Endothelial cell of umbilical vein (primary cell): ENCODE measurements at regions not wholly inside any gene's neighbourhood (a gene's known extent, or its start where the extent isn't known, plus 50 kb on each side); places are given as distances from the start of the nearest gene placed in this dataset.

Experiments used
- BruUV-seq: library from RNA; stranded (reverse); fragments of 400-500 nt; replicated peaks from 2 replicates; lab custom pipeline; 2021; lab: Mats Ljungman, UMichigan
- CTCF ChIA-PET: fragments of 300-600, 350-600 bp; sonication (Branson Sonifier 250); formaldehyde crosslinking; loops from one replicate; lab custom pipeline; 2021; ENCODE audit warnings: antibody characterized with exemption, inconsistent platforms; lab: Charles Lee
- POLR2A ChIA-PET: fragments of 300-600, 350-600 bp; sonication (Branson Sonifier 250); formaldehyde crosslinking; loops from one replicate; lab custom pipeline; 2021; ENCODE audit warnings: antibody characterized with exemption, inconsistent platforms; lab: Charles Lee
- DNase-seq: peaks from one replicate; pipeline ENCODE4 v3.0.0-alpha.2; 2011; ENCODE audit warnings: low read depth, low spot score
- FAIRE-seq: peaks from 2 replicates; lab custom pipeline; 2011; peaks lifted over from hg19 to GRCh38; lab: Jason Lieb, UNC
- H2AFZ ChIP-seq: 2 replicates; pipeline ENCODE4 v1.6.0; 2012; ENCODE audit warnings: low read depth, low read length, control low read depth, inconsistent platforms
- H3K27ac ChIP-seq: 2 replicates; pipeline ENCODE4 v1.5.1; 2011; ENCODE audit warnings: low read depth, mild to moderate bottlenecking, control low read depth, low read length, moderate library complexity; ENCODE audit not compliant: insufficient read depth
- H3K27me3 ChIP-seq, 2 experiments: 2 replicates each; pipeline versions ENCODE4 v1.6.0 to v1.6.1; 2011; ENCODE audit warnings: low read length in 2 of 2, mixed read lengths in 1 of 2; ENCODE audit not compliant: control insufficient read depth in 2 of 2, insufficient read depth in 2 of 2
- H3K36me3 ChIP-seq, 2 experiments: 2 replicates in 1 of 2; 3 replicates in 1 of 2; pipeline ENCODE4 v1.5.1; 2011; ENCODE audit warnings: low read length in 2 of 2, mild to moderate bottlenecking in 1 of 2, moderate library complexity in 1 of 2; ENCODE audit not compliant: control insufficient read depth in 2 of 2, insufficient read depth in 2 of 2; ENCODE audit errors: extremely low read depth in 1 of 2
- H3K4me1 ChIP-seq: 3 replicates; pipeline ENCODE4 v1.5.1; 2011; ENCODE audit warnings: mild to moderate bottlenecking, low read length; ENCODE audit not compliant: control insufficient read depth, insufficient read depth; ENCODE audit errors: extremely low read depth
- H3K4me2 ChIP-seq: 2 replicates; pipeline ENCODE4 v1.6.1; 2011; ENCODE audit warnings: low read length, control low read depth, mixed read lengths; ENCODE audit not compliant: insufficient read depth
- H3K4me3 ChIP-seq, 3 experiments: fragments of 200-600 bp in 1 of 3; sonication (generic), shearing (Covaris generic) in 1 of 3; replicated peaks in 1 of 3; 2 replicates each; pipeline ENCODE4 v1.5.1; 2011 to 2016; ENCODE audit warnings: control low read depth in 3 of 3, low read length in 3 of 3, mild to moderate bottlenecking in 2 of 3, inconsistent platforms in 1 of 3, low read depth in 1 of 3, moderate library complexity in 1 of 3; ENCODE audit not compliant: insufficient read depth in 1 of 3
- H3K79me2 ChIP-seq: 2 replicates; pipeline ENCODE4 v1.6.0; 2012; ENCODE audit warnings: low read length, inconsistent platforms; ENCODE audit not compliant: control insufficient read depth, insufficient read depth
- H3K9ac ChIP-seq: replicated peaks from 2 replicates; pipeline ENCODE3; 2011; ENCODE audit warnings: low read length, control low read depth; ENCODE audit not compliant: insufficient read depth; ENCODE audit errors: extremely low read depth
- H3K9me1 ChIP-seq: replicated peaks from 3 replicates; pipeline ENCODE4 v1.6.0; 2011; ENCODE audit warnings: mild to moderate bottlenecking, low read length; ENCODE audit not compliant: control insufficient read depth, insufficient read depth; ENCODE audit errors: extremely low read depth
- H3K9me3 ChIP-seq: replicated peaks from 2 replicates; pipeline ENCODE4 v1.5.1; 2012; ENCODE audit warnings: low read length, inconsistent platforms; ENCODE audit not compliant: control insufficient read depth, insufficient read depth
- H4K20me1 ChIP-seq: replicated peaks from 2 replicates; pipeline ENCODE3; 2011; ENCODE audit warnings: mild to moderate bottlenecking, low read length; ENCODE audit not compliant: control insufficient read depth, insufficient read depth; ENCODE audit errors: extremely low read depth
- EZH2 ChIP-seq: IDR thresholded peaks from 2 replicates; pipeline ENCODE4 v1.6.1; 2012; ENCODE audit warnings: borderline replicate concordance, low read depth, mild to moderate bottlenecking, moderate library complexity, low read length, inconsistent platforms; ENCODE audit not compliant: severe bottlenecking
- FOS ChIP-seq: IDR thresholded peaks from 2 replicates; pipeline ENCODE4 v1.6.1; 2011; ENCODE audit warnings: mild to moderate bottlenecking, low read length, moderate library complexity, borderline replicate concordance; ENCODE audit not compliant: insufficient read depth
- GATA2 ChIP-seq: IDR thresholded peaks from 2 replicates; pipeline ENCODE4 v1.7.0; 2011; ENCODE audit warnings: low read depth, mild to moderate bottlenecking, moderate library complexity, mixed read lengths, low read length; ENCODE audit not compliant: insufficient read length, insufficient read depth
- JUN ChIP-seq: IDR thresholded peaks from 2 replicates; pipeline ENCODE4 v1.6.1; 2011; ENCODE audit warnings: borderline replicate concordance, low read depth; ENCODE audit not compliant: insufficient read length, insufficient read depth
- MYC ChIP-seq: IDR thresholded peaks from one replicate; pipeline ENCODE4 v1.6.1; 2011; ENCODE audit warnings: mild to moderate bottlenecking, low read depth, low read length
- POLR2A ChIP-seq: IDR thresholded peaks from 2 replicates; pipeline ENCODE4 v1.6.1; 2012; ENCODE audit warnings: low read depth, mild to moderate bottlenecking, control low read depth, low read length
- POLR2AphosphoS5 ChIP-seq: IDR thresholded peaks from 2 replicates; pipeline ENCODE4 v1.6.1; 2012; ENCODE audit warnings: low read depth, mild to moderate bottlenecking, control low read depth, low read length, moderate library complexity; ENCODE audit not compliant: insufficient read depth
- dilution Hi-C: fragments of 300-500 bp; cut with MboI; formaldehyde crosslinking; loops from one replicate; pipeline ENCODE4 v1.15.0; 2019; ENCODE audit warnings: low sequenced_read_pairs; ENCODE audit not compliant: extremely low pct_ligation_motif_present
- intact Hi-C: fragments of 100-400 bp; cut with micrococcal nuclease; formaldehyde crosslinking; loops from one replicate; pipeline ENCODE4 v1.10.0; 2022
- TF ChIP-seq, protein P1 (sequence below): IDR thresholded peaks from 2 replicates; pipeline ENCODE4 v1.6.1; 2011; ENCODE audit not compliant: insufficient read depth, insufficient read length
- TF ChIP-seq, protein P2 (sequence below), 2 donors: IDR thresholded peaks; 1 replicate in 1 of 2; 2 replicates in 1 of 2; pipeline ENCODE4 v1.5.1; 2011; ENCODE audit warnings: low read length in 2 of 2, mild to moderate bottlenecking in 2 of 2, moderate library complexity in 2 of 2, control low read depth in 1 of 2, inconsistent platforms in 1 of 2, low read depth in 1 of 2; ENCODE audit not compliant: insufficient read depth in 1 of 2; ENCODE audit errors: extremely low read depth in 1 of 2

DNA sequence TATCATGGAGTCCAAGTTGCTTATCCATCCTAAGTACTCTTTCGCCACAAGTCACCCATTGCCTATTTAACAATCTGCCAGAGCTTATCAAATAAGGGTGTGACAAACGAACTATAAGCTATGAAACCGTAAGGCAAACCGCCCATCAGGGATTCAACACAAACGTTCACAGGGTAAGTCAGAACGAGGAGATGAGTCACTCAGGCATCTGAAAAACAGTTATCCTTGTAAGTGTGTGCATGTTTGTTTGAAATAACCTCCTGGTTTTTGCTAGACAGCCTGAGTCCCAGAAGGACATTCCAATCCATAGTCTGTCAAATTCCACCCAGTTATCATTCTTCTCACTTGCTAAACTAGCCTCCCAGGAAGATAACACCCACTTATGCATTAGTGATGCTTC, 299.1 kb downstream of the PAX3 start:
- no peaks in the 10 kb centered on the region for H3K27me3 ChIP-seq

More for the DNA sequence above, 299.1 kb downstream of the PAX3 start:
- dilution Hi-C loops (no loop called here), intact Hi-C loops (no loop called here)
- Histone ChIP-seq H4K20me1 (no peaks in the 10 kb centered on the region), H2AFZ (no peak overlapping the region), H3K4me2 (no peak overlapping the region), H3K27ac (no peak overlapping the region), H3K9me1 (no peaks in the 10 kb centered on the region), H3K4me3 (no peak overlapping the region), H3K36me3 (no peaks in the 10 kb centered on the region), H3K4me1 (no peaks in the 10 kb centered on the region), H3K9ac (no peak overlapping the region), H3K79me2 (no peaks in the 10 kb centered on the region), H3K9me3 (no peaks in the 10 kb centered on the region)
- TF ChIP-seq, protein P1, sequence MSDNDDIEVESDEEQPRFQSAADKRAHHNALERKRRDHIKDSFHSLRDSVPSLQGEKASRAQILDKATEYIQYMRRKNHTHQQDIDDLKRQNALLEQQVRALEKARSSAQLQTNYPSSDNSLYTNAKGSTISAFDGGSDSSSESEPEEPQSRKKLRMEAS: no peak
- TF ChIP-seq GATA2 (no peak), JUN (no peak), POLR2AphosphoS5 (no peak), FOS (no peak), EZH2 (no peak), MYC (no peak), POLR2A (no peak)
- TF ChIP-seq, protein P2, sequence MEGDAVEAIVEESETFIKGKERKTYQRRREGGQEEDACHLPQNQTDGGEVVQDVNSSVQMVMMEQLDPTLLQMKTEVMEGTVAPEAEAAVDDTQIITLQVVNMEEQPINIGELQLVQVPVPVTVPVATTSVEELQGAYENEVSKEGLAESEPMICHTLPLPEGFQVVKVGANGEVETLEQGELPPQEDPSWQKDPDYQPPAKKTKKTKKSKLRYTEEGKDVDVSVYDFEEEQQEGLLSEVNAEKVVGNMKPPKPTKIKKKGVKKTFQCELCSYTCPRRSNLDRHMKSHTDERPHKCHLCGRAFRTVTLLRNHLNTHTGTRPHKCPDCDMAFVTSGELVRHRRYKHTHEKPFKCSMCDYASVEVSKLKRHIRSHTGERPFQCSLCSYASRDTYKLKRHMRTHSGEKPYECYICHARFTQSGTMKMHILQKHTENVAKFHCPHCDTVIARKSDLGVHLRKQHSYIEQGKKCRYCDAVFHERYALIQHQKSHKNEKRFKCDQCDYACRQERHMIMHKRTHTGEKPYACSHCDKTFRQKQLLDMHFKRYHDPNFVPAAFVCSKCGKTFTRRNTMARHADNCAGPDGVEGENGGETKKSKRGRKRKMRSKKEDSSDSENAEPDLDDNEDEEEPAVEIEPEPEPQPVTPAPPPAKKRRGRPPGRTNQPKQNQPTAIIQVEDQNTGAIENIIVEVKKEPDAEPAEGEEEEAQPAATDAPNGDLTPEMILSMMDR (IDR thresholded peaks at IDR 0.05; ENCODE audit: extremely low read depth in 1 of 2, insufficient read depth in 1 of 2, low read depth in 1 of 2, low read length in 2 of 2): no peak
- BruUV-seq: no TSS peak
- DNase-seq (no peak), FAIRE-seq (no peak)
- CTCF ChIA-PET: no interaction called here
- POLR2A ChIA-PET: no interaction called here
